ENCODE measurements at regions not wholly inside any gene's neighbourhood (a gene's known extent, or its start where the extent isn't known, plus 50 kb on each side); places are given as distances from the start of the nearest gene placed in this dataset.

DNA sequence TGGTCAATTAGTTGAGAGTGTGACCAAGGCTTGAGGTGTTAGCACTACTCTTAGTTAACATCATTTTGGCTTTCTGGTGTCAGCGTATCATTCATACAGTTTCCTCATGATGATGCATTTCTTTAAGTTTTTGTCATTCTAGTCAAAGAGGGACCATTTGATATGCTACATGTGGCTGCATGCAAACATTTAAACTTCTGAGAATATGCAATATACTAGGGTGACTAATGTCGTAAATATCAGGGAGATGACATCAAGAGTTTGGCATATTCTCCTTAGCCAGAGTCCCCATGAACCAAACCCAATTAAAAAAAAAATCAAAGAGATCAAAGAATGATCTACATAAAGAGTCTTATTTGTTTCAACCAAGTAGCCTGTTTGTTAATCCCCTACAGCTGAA lies 537.4 kb upstream of the PCDH7 start:
- H3K4me3 ChIP-seq (ENCODE audit: low read length), result no peak overlapping the region
- H3K9me3 ChIP-seq (ENCODE audit: low read length), result no peaks in the 10 kb centered on the region
- no peaks in the 10 kb centered on the region for H3F3A ChIP-seq (ENCODE audit: insufficient read depth, low read length, poor library complexity, severe bottlenecking)
- no peaks in the 10 kb centered on the region for H3K36me3 ChIP-seq (ENCODE audit: insufficient read depth, low read length)
- H3K4me2 ChIP-seq (ENCODE audit: low read length), result no peak overlapping the region
- H3K9ac ChIP-seq (ENCODE audit: low read length), result no peak overlapping the region
- H3K9me2 ChIP-seq (ENCODE audit: insufficient read depth, low read length), result no peaks in the 10 kb centered on the region
- H4K20me1 ChIP-seq (ENCODE audit: insufficient read depth), result no peaks in the 10 kb centered on the region
- TF ChIP-seq, protein P1, sequence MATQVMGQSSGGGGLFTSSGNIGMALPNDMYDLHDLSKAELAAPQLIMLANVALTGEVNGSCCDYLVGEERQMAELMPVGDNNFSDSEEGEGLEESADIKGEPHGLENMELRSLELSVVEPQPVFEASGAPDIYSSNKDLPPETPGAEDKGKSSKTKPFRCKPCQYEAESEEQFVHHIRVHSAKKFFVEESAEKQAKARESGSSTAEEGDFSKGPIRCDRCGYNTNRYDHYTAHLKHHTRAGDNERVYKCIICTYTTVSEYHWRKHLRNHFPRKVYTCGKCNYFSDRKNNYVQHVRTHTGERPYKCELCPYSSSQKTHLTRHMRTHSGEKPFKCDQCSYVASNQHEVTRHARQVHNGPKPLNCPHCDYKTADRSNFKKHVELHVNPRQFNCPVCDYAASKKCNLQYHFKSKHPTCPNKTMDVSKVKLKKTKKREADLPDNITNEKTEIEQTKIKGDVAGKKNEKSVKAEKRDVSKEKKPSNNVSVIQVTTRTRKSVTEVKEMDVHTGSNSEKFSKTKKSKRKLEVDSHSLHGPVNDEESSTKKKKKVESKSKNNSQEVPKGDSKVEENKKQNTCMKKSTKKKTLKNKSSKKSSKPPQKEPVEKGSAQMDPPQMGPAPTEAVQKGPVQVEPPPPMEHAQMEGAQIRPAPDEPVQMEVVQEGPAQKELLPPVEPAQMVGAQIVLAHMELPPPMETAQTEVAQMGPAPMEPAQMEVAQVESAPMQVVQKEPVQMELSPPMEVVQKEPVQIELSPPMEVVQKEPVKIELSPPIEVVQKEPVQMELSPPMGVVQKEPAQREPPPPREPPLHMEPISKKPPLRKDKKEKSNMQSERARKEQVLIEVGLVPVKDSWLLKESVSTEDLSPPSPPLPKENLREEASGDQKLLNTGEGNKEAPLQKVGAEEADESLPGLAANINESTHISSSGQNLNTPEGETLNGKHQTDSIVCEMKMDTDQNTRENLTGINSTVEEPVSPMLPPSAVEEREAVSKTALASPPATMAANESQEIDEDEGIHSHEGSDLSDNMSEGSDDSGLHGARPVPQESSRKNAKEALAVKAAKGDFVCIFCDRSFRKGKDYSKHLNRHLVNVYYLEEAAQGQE (IDR thresholded peaks at IDR 0.05; ENCODE audit: borderline replicate concordance), result no peak
- no peak for TF ChIP-seq RAD21 (conservative IDR thresholded peaks at IDR 0.05)
- no peak for TF ChIP-seq EP300 (conservative IDR thresholded peaks at IDR 0.05; ENCODE audit: poor library complexity, severe bottlenecking)
- no peak for TF ChIP-seq EZH2 (IDR thresholded peaks at IDR 0.05; ENCODE audit: borderline replicate concordance, insufficient read depth, low read length, poor library complexity, severe bottlenecking)
- TF ChIP-seq POLR2AphosphoS5 (IDR thresholded peaks at IDR 0.05), result no peak
- TF ChIP-seq, protein P2, sequence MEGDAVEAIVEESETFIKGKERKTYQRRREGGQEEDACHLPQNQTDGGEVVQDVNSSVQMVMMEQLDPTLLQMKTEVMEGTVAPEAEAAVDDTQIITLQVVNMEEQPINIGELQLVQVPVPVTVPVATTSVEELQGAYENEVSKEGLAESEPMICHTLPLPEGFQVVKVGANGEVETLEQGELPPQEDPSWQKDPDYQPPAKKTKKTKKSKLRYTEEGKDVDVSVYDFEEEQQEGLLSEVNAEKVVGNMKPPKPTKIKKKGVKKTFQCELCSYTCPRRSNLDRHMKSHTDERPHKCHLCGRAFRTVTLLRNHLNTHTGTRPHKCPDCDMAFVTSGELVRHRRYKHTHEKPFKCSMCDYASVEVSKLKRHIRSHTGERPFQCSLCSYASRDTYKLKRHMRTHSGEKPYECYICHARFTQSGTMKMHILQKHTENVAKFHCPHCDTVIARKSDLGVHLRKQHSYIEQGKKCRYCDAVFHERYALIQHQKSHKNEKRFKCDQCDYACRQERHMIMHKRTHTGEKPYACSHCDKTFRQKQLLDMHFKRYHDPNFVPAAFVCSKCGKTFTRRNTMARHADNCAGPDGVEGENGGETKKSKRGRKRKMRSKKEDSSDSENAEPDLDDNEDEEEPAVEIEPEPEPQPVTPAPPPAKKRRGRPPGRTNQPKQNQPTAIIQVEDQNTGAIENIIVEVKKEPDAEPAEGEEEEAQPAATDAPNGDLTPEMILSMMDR (IDR thresholded peaks at IDR 0.05; ENCODE audit: poor library complexity, severe bottlenecking), result no peak
- no peak for TF ChIP-seq TAF1 (IDR thresholded peaks at IDR 0.05; ENCODE audit: low read depth)
- no peak for TF ChIP-seq SMC3 (conservative IDR thresholded peaks at IDR 0.05; ENCODE audit: poor library complexity)
- no peak for TF ChIP-seq MXI1 (conservative IDR thresholded peaks at IDR 0.05; ENCODE audit: poor library complexity, severe bottlenecking)
- no peak overlapping the region for H2AFZ ChIP-seq (ENCODE audit: low read depth, low read length)
- no peak overlapping the region for H3K27ac ChIP-seq (ENCODE audit: low read length)
- no peaks in the 10 kb centered on the region for H3K27me3 ChIP-seq (ENCODE audit: insufficient read depth, low read depth, low read length)
- no peaks in the 10 kb centered on the region for H3K79me2 ChIP-seq (replicated peaks; ENCODE audit: insufficient read depth, low read length)

DNA sequence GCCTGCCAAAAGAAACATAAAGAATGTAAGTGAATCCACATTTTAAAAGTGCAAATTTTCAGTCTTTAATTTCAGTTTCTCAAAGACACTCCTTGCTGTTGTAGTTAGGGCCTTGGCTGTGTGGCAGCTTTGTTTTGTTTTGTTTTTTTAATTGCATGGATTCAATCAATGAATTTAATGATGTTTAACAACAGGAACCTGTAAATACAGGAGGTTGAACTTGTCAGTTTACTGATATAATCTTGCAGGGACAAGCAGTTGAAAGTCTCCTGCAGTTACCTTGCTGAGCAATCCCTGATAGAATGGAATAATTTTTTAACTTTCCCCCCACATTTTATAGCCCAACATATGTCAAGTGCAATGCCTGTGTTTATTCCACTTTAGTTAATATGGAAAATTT lies 528.3 kb upstream of the PCDH7 start:
- Histone ChIP-seq H3K9me3 (ENCODE audit: low read length) (no peaks in the 10 kb centered on the region), H3K4me2 (ENCODE audit: low read length) (no peak overlapping the region), H3K79me2 (replicated peaks; ENCODE audit: insufficient read depth, low read length) (no peaks in the 10 kb centered on the region), H3K36me3 (ENCODE audit: insufficient read depth, low read length) (no peaks in the 10 kb centered on the region), H3K9me2 (ENCODE audit: insufficient read depth, low read length) (no peaks in the 10 kb centered on the region), H4K20me1 (ENCODE audit: insufficient read depth) (no peaks in the 10 kb centered on the region), H3K27me3 (ENCODE audit: insufficient read depth, low read depth, low read length) (no peaks in the 10 kb centered on the region), H3F3A (ENCODE audit: insufficient read depth, low read length, poor library complexity, severe bottlenecking) (no peaks in the 10 kb centered on the region), H3K4me3 (ENCODE audit: low read length) (no peak overlapping the region), H3K9ac (ENCODE audit: low read length) (no peak overlapping the region), H2AFZ (ENCODE audit: low read depth, low read length) (no peak overlapping the region), H3K27ac (ENCODE audit: low read length) (no peak overlapping the region)
- TF ChIP-seq, protein P1 (IDR thresholded peaks at IDR 0.05; ENCODE audit: borderline replicate concordance), result no peak
- no peak for TF ChIP-seq RAD21 (conservative IDR thresholded peaks at IDR 0.05)
- no peak for TF ChIP-seq TAF1 (IDR thresholded peaks at IDR 0.05; ENCODE audit: low read depth)
- TF ChIP-seq, protein P2 (IDR thresholded peaks at IDR 0.05; ENCODE audit: poor library complexity, severe bottlenecking), result no peak
- TF ChIP-seq EZH2 (IDR thresholded peaks at IDR 0.05; ENCODE audit: borderline replicate concordance, insufficient read depth, low read length, poor library complexity, severe bottlenecking), result no peak
- no peak for TF ChIP-seq POLR2AphosphoS5 (IDR thresholded peaks at IDR 0.05)
- no peak for TF ChIP-seq EP300 (conservative IDR thresholded peaks at IDR 0.05; ENCODE audit: poor library complexity, severe bottlenecking)
- no peak for TF ChIP-seq SMC3 (conservative IDR thresholded peaks at IDR 0.05; ENCODE audit: poor library complexity)
- no peak for TF ChIP-seq MXI1 (conservative IDR thresholded peaks at IDR 0.05; ENCODE audit: poor library complexity, severe bottlenecking)

Measured in neural cell (in vitro differentiated cells).